GM23338 (cell line): ENCODE measurements at regions not wholly inside any gene's neighbourhood (a gene's known extent, or its start where the extent isn't known, plus 50 kb on each side); places are given as distances from the start of the nearest gene placed in this dataset.

ENCODE experiments used
- ATAC-seq: fragments of 200-7000 bp; cut with Tn5 transposase; 3 replicates; pipeline ENCODE4 v1.9.1; 2020
- DNase-seq: peaks from one replicate; pipeline ENCODE4 v3.0.0-alpha.2; 2015; ENCODE audit warnings: low spot score
- H2AFZ ChIP-seq: fragments of 200-600 bp; sonication (generic); 2 replicates; pipeline ENCODE4 v1.8.0; 2016; ENCODE audit warnings: antibody characterized with exemption, mild to moderate bottlenecking, moderate library complexity
- H3F3A ChIP-seq: fragments of 200-600 bp; sonication (generic); replicated peaks from 2 replicates; pipeline ENCODE4 v1.8.0; 2017; ENCODE audit warnings: antibody characterized with exemption, mixed run types, low read depth
- H3K27ac ChIP-seq: fragments of 200-600 bp; sonication (generic); 2 replicates; pipeline ENCODE4 v1.6.1; 2016; ENCODE audit warnings: low read depth
- H3K27me3 ChIP-seq: fragments of 200-600 bp; sonication (generic); 2 replicates; pipeline ENCODE4 v1.8.0; 2016; ENCODE audit warnings: mild to moderate bottlenecking, mixed run types, moderate library complexity; ENCODE audit not compliant: insufficient read depth
- H3K36me3 ChIP-seq: fragments of 200-600 bp; sonication (generic); 2 replicates; pipeline ENCODE4 v1.8.0; 2016; ENCODE audit warnings: mild to moderate bottlenecking; ENCODE audit not compliant: insufficient read depth
- H3K4me1 ChIP-seq: fragments of 200-600 bp; sonication (generic); 2 replicates; pipeline ENCODE4 v1.8.0; 2016; ENCODE audit warnings: mild to moderate bottlenecking, moderate library complexity; ENCODE audit not compliant: insufficient read depth
- H3K4me2 ChIP-seq: fragments of 200-600 bp; sonication (generic); 2 replicates; pipeline ENCODE4 v1.7.1; 2017; ENCODE audit warnings: mixed run types
- H3K4me3 ChIP-seq: fragments of 200-600 bp; sonication (generic); 2 replicates; pipeline ENCODE4 v1.6.1; 2016; ENCODE audit warnings: mixed run types
- H3K79me2 ChIP-seq: fragments of 200-600 bp; sonication (generic); replicated peaks from 2 replicates; pipeline ENCODE4 v1.8.0; 2017; ENCODE audit warnings: mild to moderate bottlenecking; ENCODE audit not compliant: insufficient read depth
- H3K9me2 ChIP-seq: fragments of 200-600 bp; sonication (generic); 2 replicates; pipeline ENCODE4 v1.8.0; 2017; ENCODE audit not compliant: insufficient read depth
- H4K20me1 ChIP-seq: fragments of 200-600 bp; sonication (generic); replicated peaks from 2 replicates; pipeline ENCODE4 v1.8.0; 2017; ENCODE audit warnings: mild to moderate bottlenecking; ENCODE audit not compliant: insufficient read depth
- H3K27ac Mint-ChIP-seq: 2 replicates; pipeline ENCODE4 v1.8.0; 2020; ENCODE audit warnings: inconsistent platforms, mild to moderate bottlenecking, moderate library complexity, mixed read lengths
- H3K27me3 Mint-ChIP-seq: 3 replicates; pipeline ENCODE4 v1.8.0; 2022; ENCODE audit warnings: low read depth, mild to moderate bottlenecking, moderate library complexity, mixed read lengths, inconsistent platforms; ENCODE audit not compliant: insufficient read depth, poor library complexity
- H3K36me3 Mint-ChIP-seq: 3 replicates; pipeline ENCODE4 v1.8.0; 2021; ENCODE audit warnings: low read depth, mild to moderate bottlenecking, inconsistent platforms, moderate library complexity, mixed read lengths
- H3K4me1 Mint-ChIP-seq: 3 replicates; pipeline ENCODE4 v1.8.0; 2020; ENCODE audit warnings: mild to moderate bottlenecking, inconsistent platforms, mixed read lengths
- H3K4me3 Mint-ChIP-seq: 3 replicates; pipeline ENCODE4 v1.8.0; 2021; ENCODE audit warnings: moderate library complexity, mild to moderate bottlenecking, inconsistent platforms, mixed read lengths
- H3K9me3 Mint-ChIP-seq: 3 replicates; pipeline ENCODE4 v1.8.0; 2020; ENCODE audit warnings: moderate library complexity, mild to moderate bottlenecking, inconsistent platforms, mixed read lengths
- CREB1 ChIP-seq: fragments of 250-450 bp; sonication (Bioruptor Pico); IDR thresholded peaks from 2 replicates; pipeline ENCODE4 v1.5.0; 2020; ENCODE audit warnings: low read depth, mild to moderate bottlenecking, moderate library complexity
- CTCF ChIP-seq, 2 experiments: fragments of 200-600 bp in 1 of 2; sonication (generic) in 1 of 2; conservative IDR thresholded peaks; 2 replicates each; pipeline versions ENCODE4 v1.5.1 to v1.6.1; 2016 to 2017; ENCODE audit warnings: antibody characterized with exemption in 2 of 2, low read depth in 2 of 2, mild to moderate bottlenecking in 2 of 2, moderate library complexity in 1 of 2
- EZH2 ChIP-seq: fragments of 200-600 bp; sonication (generic); IDR thresholded peaks from one replicate; pipeline ENCODE4 v1.8.0; 2017; ENCODE audit warnings: antibody characterized with exemption, mild to moderate bottlenecking, low read depth; ENCODE audit not compliant: unreplicated experiment
- NANOG ChIP-seq: IDR thresholded peaks from 2 replicates; pipeline ENCODE4 v1.6.1; 2016; ENCODE audit warnings: antibody characterized with exemption, borderline replicate concordance
- POLR2AphosphoS5 ChIP-seq: IDR thresholded peaks from 2 replicates; pipeline ENCODE4 v1.6.1; 2016; ENCODE audit warnings: antibody characterized with exemption, low read depth
- REST ChIP-seq: IDR thresholded peaks from one replicate; pipeline ENCODE4 v1.6.1; 2018; ENCODE audit warnings: antibody characterized with exemption; ENCODE audit not compliant: unreplicated experiment
- STAT1 ChIP-seq: IDR thresholded peaks from one replicate; pipeline ENCODE4 v1.6.1; 2016; ENCODE audit warnings: antibody characterized with exemption; ENCODE audit not compliant: unreplicated experiment
- ZNF114 ChIP-seq: fragments of 250-450 bp; sonication (Bioruptor Pico); IDR thresholded peaks from 2 replicates; pipeline ENCODE4 v1.5.0; 2020; ENCODE audit warnings: mild to moderate bottlenecking, moderate library complexity
- ZNF462 ChIP-seq: fragments of 250-450 bp; sonication (Bioruptor Pico); IDR thresholded peaks from 2 replicates; pipeline ENCODE4 v1.5.0; 2020; ENCODE audit warnings: mild to moderate bottlenecking, moderate library complexity

GRCh38 chr20:63117661-63118302 lies 98.1 kb downstream of the YTHDF1 start:
- Histone ChIP-seq H3K4me2 (no peak overlapping the region), H3K36me3 (no peaks in the 10 kb centered on the region), H2AFZ (no peak overlapping the region), H4K20me1 (no peaks in the 10 kb centered on the region), H3F3A (no peaks in the 10 kb centered on the region), H3K27ac (no peak overlapping the region), H3K27me3 (no peaks in the 10 kb centered on the region), H3K79me2 (no peaks in the 10 kb centered on the region), H3K4me3 (no peak overlapping the region), H3K4me1 (no peaks in the 10 kb centered on the region), H3K9me2 (no peaks in the 10 kb centered on the region)
- no peak for ATAC-seq
- H3K36me3 Mint-ChIP-seq = no peaks in the 10 kb centered on the region; the same call in 2 of the 3 replicates
- no peaks in the 10 kb centered on the region; the same call in 1 of the 3 replicates for H3K4me1 Mint-ChIP-seq
- TF ChIP-seq EZH2 (no peak), REST (no peak), ZNF114 (CRISPR knock-in tag) (no peak), POLR2AphosphoS5 (no peak), CREB1 (CRISPR knock-in tag) (no peak), CTCF (conservative IDR thresholded peaks at IDR 0.05; ENCODE audit: low read depth in 2 of 2) (no peak), ZNF462 (no peak), NANOG (no peak), STAT1 (no peak)
- no peaks in the 10 kb centered on the region; the same call in 2 of the 3 replicates for H3K9me3 Mint-ChIP-seq
- peaks cover 35% of the 10 kb centered on the region for H3K27me3 Mint-ChIP-seq
- no peak for DNase-seq
- no peak overlapping the region for H3K27ac Mint-ChIP-seq
- H3K4me3 Mint-ChIP-seq = no peak overlapping the region
